ENCODE measurements at regions not wholly inside any gene's neighbourhood (a gene's known extent, or its start where the extent isn't known, plus 50 kb on each side); places are given as distances from the start of the nearest gene placed in this dataset.
A peak's percentile ranks its signal among the peaks of the same experiment; 100 is the strongest.

GRCh38 chr4:14856934-14857235, 145.4 kb upstream of the CPEB2 start:
- H3K27me3 Mint-ChIP-seq (ENCODE audit: unreplicated experiment) = no peaks in the 10 kb centered on the region
- H3K4me3 Mint-ChIP-seq (ENCODE audit: unreplicated experiment) = no peak overlapping the region
- TF ChIP-seq CTCF (IDR thresholded peaks at IDR 0.05; ENCODE audit: partially characterized antibody, unreplicated experiment) = no peak
- no peaks in the 10 kb centered on the region for H3K4me1 Mint-ChIP-seq (ENCODE audit: low read depth, unreplicated experiment)
- peaks cover 1% of the 10 kb centered on the region for H3K9me3 Mint-ChIP-seq (ENCODE audit: unreplicated experiment)
- no peak for DNase-seq
- no peak overlapping the region for H3K27ac Mint-ChIP-seq (ENCODE audit: unreplicated experiment)
- no peaks in the 10 kb centered on the region for H3K36me3 Mint-ChIP-seq (ENCODE audit: unreplicated experiment)

- no peak for TF ChIP-seq CTCF (IDR thresholded peaks at IDR 0.05; ENCODE audit: partially characterized antibody, unreplicated experiment)
- no peaks in the 10 kb centered on the region for H3K36me3 Mint-ChIP-seq (ENCODE audit: unreplicated experiment)
- H3K4me1 Mint-ChIP-seq (ENCODE audit: low read depth, unreplicated experiment) = no peaks in the 10 kb centered on the region
- no peak for DNase-seq
- H3K9me3 Mint-ChIP-seq (ENCODE audit: unreplicated experiment) = peaks cover 1% of the 10 kb centered on the region
- H3K4me3 Mint-ChIP-seq (ENCODE audit: unreplicated experiment) = no peak overlapping the region
- H3K27ac Mint-ChIP-seq (ENCODE audit: unreplicated experiment) = no peak overlapping the region
- peaks cover under 1% of the 10 kb centered on the region for H3K27me3 Mint-ChIP-seq (ENCODE audit: unreplicated experiment)
Observed at GRCh38 chr4:14857475-14857874, 144.8 kb upstream of the CPEB2 start.

- no peak for DNase-seq
- Mint-ChIP-seq H3K4me1 (ENCODE audit: low read depth, unreplicated experiment) (no peaks in the 10 kb centered on the region), H3K27ac (ENCODE audit: unreplicated experiment) (no peak overlapping the region), H3K36me3 (ENCODE audit: unreplicated experiment) (no peaks in the 10 kb centered on the region), H3K9me3 (ENCODE audit: unreplicated experiment) (peaks cover 1% of the 10 kb centered on the region), H3K4me3 (ENCODE audit: unreplicated experiment) (no peak overlapping the region), H3K27me3 (ENCODE audit: unreplicated experiment) (peaks cover 2% of the 10 kb centered on the region)
- no peak for TF ChIP-seq CTCF (IDR thresholded peaks at IDR 0.05; ENCODE audit: partially characterized antibody, unreplicated experiment)
Observed at GRCh38 chr4:14857981-14858380, 144.3 kb upstream of the CPEB2 start.

GRCh38 chr4:14862891-14863290, 139.4 kb upstream of the CPEB2 start:
- H3K27ac Mint-ChIP-seq (ENCODE audit: unreplicated experiment) = peak overlapping the region; percentile 89
- peaks cover 5% of the 10 kb centered on the region for H3K27me3 Mint-ChIP-seq (ENCODE audit: unreplicated experiment)
- no peaks in the 10 kb centered on the region for H3K36me3 Mint-ChIP-seq (ENCODE audit: unreplicated experiment)
- TF ChIP-seq CTCF (IDR thresholded peaks at IDR 0.05; ENCODE audit: partially characterized antibody, unreplicated experiment) = no peak
- peaks cover 1% of the 10 kb centered on the region for H3K9me3 Mint-ChIP-seq (ENCODE audit: unreplicated experiment)
- peaks cover 9% of the 10 kb centered on the region for H3K4me1 Mint-ChIP-seq (ENCODE audit: low read depth, unreplicated experiment)
- H3K4me3 Mint-ChIP-seq (ENCODE audit: unreplicated experiment) = no peak overlapping the region
- no peak for DNase-seq

- Mint-ChIP-seq H3K9me3 (ENCODE audit: unreplicated experiment) (peaks cover 2% of the 10 kb centered on the region), H3K27ac (ENCODE audit: unreplicated experiment) (peak overlapping the region; percentile 89), H3K4me3 (ENCODE audit: unreplicated experiment) (peak overlapping the region; percentile 51), H3K4me1 (ENCODE audit: low read depth, unreplicated experiment) (peaks cover 14% of the 10 kb centered on the region), H3K36me3 (ENCODE audit: unreplicated experiment) (no peaks in the 10 kb centered on the region), H3K27me3 (ENCODE audit: unreplicated experiment) (peaks cover 5% of the 10 kb centered on the region)
- no peak for DNase-seq
- TF ChIP-seq CTCF (IDR thresholded peaks at IDR 0.05; ENCODE audit: partially characterized antibody, unreplicated experiment) = no peak
Observed at GRCh38 chr4:14863418-14864364, 138.6 kb upstream of the CPEB2 start.

Data from glutamatergic neuron (in vitro differentiated cells).